KOPT-K1 (cell line): ENCODE measurements at regions not wholly inside any gene's neighbourhood (a gene's known extent, or its start where the extent isn't known, plus 50 kb on each side); places are given as distances from the start of the nearest gene placed in this dataset.
A peak's percentile ranks its signal among the peaks of the same experiment; 100 is the strongest.
"Not testable (repeated sequence)": the region's sequence is repeated elsewhere in the genome, so short reads cannot be mapped to it uniquely, and the experiment has no call there.

Experiments
- H3K27ac ChIP-seq: fragments of 200-600 bp; sonication (generic); 2 replicates; pipeline ENCODE4 v1.5.1; 2016; ENCODE audit warnings: antibody characterized with exemption, mild to moderate bottlenecking, low read depth, low read length; ENCODE audit not compliant: poor library complexity, severe bottlenecking
- H3K36me3 ChIP-seq: fragments of 200-600 bp; sonication (generic); 2 replicates; pipeline ENCODE4 v1.5.1; 2017; ENCODE audit warnings: antibody characterized with exemption, mild to moderate bottlenecking, low read length, moderate library complexity; ENCODE audit not compliant: insufficient read depth
- H3K9me3 ChIP-seq: fragments of 200-600 bp; sonication (generic); 2 replicates; pipeline ENCODE4 v1.5.1; 2017; ENCODE audit warnings: antibody characterized with exemption, low read length, mild to moderate bottlenecking; ENCODE audit not compliant: insufficient read depth, poor library complexity, severe bottlenecking

DNA sequence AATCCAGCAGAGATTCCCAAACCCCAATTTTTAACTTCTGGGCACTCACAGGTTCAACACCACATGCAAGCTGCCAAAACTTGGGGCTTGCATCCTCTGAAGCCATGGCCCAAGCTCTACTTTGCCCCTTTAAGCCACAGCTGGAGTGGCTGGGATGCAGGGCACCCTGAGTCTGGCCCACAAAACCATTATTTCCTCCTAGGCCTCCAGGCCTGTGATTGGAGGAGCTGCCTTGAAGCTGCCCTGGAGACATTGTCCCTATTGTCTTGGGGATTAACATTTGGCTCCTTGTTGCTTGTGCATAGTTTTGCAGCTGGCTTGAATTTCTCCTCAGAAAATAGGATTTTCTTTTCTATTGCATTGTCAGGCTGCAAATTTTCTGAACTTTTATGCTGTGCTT is 109.8 kb upstream of the RPRM start:
- H3K27ac ChIP-seq = no peak overlapping the region
- no peaks in the 10 kb centered on the region for H3K36me3 ChIP-seq
- H3K9me3 ChIP-seq = peaks cover 49% of the 10 kb centered on the region

DNA sequence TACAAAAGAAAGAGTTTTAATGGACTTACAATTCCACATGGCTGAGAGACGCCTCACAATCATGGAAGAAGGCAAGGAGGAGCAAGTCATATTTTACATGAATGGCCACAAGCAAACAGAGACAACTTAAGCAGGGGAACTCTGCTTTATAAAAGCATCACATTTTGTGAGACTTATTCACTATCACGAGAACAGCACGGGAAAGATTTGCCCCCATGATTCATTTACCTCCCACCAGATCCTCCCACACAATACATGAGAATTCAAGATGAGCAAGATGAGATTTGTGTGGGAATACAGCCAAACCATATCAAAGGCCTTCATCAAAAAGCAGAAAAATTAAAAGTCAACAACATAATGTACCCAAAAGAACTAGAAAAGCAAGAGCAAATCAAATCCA is 111.0 kb upstream of the RPRM start:
- Histone ChIP-seq H3K27ac (no peak overlapping the region), H3K36me3 (no peaks in the 10 kb centered on the region), H3K9me3 (peaks cover 45% of the 10 kb centered on the region)

DNA sequence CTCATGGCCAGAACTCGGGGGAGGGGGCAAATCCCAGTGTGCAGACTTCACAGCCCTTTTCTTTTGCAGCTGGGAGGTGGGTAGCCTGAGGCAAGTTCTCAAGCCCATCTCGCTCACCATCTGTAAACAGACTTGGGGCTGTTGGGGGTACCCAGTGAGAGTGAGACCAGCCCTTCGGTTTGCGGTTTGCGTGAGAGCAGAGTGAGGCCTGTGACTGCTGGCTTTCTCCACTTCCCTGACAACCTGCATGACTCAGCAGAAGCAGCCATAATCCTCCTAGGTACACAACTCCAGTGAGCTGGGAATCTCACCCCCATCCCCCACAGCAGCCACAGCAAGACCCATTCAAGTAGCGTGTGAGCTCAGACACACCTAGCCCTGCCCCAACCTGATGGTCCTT is 114.5 kb upstream of the RPRM start:
- peaks cover 33% of the 10 kb centered on the region for H3K9me3 ChIP-seq
- not testable (repeated sequence) for H3K27ac ChIP-seq, H3K36me3 ChIP-seq

DNA sequence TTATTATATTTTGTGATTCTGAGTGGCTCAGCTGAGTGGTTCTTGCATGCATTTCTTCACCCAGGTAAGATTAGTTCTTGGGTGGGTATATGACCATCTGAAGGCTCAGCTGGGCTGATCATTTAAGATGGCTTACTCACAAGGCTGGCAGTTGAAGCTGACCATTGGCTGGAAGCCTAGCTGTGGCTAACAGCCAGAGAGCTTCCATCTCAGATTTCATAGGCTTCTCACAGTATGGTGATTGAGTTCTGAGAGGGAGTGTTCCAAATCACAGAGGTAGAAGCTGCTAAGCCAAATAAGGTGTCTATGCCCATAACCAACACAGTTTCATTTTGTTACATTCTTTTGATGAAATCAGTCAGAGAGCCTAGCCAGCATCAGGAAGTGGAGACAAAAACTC is 117.4 kb upstream of the RPRM start:
- Histone ChIP-seq H3K36me3 (no peaks in the 10 kb centered on the region), H3K9me3 (peaks cover 13% of the 10 kb centered on the region), H3K27ac (no peak overlapping the region)

DNA sequence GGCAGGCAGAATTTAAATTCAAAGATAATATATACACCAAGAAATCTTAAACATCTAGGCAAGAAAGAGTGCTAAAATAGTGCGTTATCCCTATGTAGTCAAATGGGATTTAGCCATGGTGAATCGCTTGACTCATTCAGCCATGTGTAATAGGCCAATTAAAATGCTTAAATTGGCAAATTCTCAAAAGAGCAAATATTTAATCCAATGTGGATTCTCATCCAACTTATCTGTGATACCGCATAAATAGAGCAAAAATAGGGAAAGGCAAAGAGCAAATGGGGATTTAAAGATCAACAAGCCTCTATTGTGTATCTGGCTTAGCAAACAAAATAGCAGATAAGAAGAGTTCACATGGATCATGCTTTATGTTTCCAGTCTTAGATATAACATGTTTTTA is 123.2 kb upstream of the RPRM start:
- Histone ChIP-seq H3K9me3 (peaks cover 3% of the 10 kb centered on the region), H3K27ac (no peak overlapping the region), H3K36me3 (no peaks in the 10 kb centered on the region)

DNA sequence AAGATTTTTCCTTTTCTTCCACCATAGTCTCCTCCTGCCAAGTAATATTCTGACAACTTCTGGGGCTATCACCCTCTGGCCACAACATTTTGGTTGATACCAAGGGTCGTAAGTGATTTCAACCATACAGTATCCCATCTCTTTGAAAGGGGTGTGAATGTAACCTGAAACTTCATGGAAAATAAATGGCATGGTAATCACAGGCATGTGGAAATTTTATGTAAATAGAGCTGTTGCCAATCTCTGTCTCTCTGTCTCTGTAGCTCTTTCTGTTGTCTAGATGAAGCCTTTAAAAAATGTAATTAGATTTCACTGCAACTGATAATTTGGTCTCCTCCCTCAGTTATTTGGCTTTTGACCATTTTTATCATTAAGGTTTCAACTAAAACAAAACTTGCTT is 125.6 kb upstream of the RPRM start:
- H3K9me3 ChIP-seq = peaks cover 3% of the 10 kb centered on the region
- H3K27ac ChIP-seq = no peak overlapping the region
- no peaks in the 10 kb centered on the region for H3K36me3 ChIP-seq

DNA sequence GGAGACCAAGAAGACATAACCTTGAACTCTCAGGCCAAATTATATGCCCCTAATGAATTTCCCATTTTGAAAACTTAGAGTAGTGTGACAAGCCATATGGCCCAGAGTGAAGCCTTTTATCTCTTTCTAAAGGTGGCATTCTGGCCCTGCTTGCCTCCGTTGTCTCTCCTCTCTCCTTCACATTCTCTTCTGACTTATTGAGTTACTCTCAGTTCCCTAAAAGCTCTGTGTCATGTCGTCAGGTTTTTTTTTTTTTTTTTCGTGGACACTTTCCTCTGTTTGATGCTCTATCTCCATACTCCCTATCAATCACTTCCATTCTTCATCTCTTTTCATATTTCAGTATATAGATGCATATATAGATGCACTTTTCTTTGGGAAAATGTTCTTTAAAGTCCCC is 128.1 kb upstream of the RPRM start:
- no peaks in the 10 kb centered on the region for H3K36me3 ChIP-seq
- H3K9me3 ChIP-seq = peaks cover 3% of the 10 kb centered on the region
- no peak overlapping the region for H3K27ac ChIP-seq

DNA sequence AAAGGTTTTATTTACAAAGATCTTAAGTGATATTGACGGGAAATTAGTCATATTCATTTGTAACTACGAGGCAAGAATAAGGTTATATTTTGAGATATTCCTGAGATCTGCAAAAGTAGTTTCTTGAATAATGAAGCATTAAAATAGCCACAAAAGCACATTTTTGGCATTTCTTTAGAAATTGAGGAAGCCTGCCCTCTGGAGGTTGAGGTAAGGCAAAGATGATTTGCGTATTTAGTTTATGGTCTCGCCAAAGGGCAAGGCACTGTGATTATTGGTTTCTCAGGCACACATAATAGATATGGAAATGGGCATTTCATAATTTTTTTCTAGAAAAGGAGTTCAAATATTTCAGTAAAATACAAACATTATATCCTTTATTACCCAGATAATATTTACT is 143.7 kb upstream of the RPRM start:
- Histone ChIP-seq H3K27ac (no peak overlapping the region), H3K9me3 (peaks cover 33% of the 10 kb centered on the region), H3K36me3 (no peaks in the 10 kb centered on the region)

DNA sequence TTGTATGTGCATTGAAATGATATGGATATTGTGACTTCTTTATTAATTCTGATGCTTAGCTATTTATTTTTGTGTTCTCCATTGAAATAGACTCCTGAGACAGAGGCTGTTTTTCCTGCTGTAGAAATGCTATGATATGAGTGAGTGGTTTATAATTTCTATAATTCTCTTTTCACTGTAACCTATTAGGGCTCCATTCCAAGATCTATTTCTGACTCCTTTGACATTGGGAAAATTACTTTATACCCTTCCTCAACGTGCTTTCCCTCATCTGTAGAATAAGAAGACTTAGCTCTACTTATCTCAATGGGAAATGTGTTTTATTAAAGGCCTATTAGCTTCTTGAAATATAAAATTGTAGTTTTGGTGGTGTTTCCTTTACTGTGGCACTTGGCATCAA is 144.5 kb upstream of the RPRM start:
- Histone ChIP-seq H3K27ac (no peak overlapping the region), H3K36me3 (no peaks in the 10 kb centered on the region), H3K9me3 (peaks cover 27% of the 10 kb centered on the region)

DNA sequence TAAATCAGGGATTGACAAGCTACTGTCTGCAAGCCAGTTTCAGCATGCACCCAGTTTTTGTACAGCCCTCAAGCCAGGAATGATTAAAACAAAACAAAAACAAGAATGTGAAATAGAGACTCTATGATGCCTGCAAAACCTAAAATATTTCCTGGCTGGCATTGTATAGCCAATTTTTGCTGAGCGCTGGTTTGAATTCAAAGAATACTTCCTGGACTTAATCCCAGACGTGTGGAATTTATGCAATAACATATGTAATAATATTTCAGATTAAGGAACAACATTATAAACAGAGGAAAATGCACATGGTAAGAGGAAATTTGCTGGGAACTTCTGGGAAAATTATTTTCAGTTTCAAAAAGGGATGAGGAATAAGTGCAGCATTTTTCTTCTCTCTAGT is 148.1 kb upstream of the RPRM start:
- Histone ChIP-seq H3K36me3 (no peaks in the 10 kb centered on the region), H3K27ac (no peak overlapping the region), H3K9me3 (no peaks in the 10 kb centered on the region)

DNA sequence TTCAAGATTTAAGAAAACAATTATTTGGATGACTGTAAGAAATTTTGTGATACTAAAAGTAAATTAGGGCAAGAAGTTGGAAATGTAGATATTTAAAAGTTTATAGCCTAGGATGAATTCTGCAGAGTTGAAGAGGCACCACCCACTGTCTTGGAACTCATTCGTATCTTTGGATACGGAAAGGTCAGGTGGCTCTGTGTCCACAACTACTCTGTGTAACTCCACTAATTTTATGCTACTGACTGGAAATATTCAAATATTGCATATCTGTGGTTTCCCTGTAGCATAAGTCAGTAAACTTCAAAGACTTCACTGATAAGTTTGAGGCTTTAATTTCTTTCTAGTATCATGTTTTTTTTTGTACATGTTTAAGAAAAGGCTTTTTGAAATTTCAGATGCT is 156.9 kb upstream of the RPRM start:
- H3K9me3 ChIP-seq = peaks cover 33% of the 10 kb centered on the region
- H3K27ac ChIP-seq = peak overlapping the region; percentile 87
- H3K36me3 ChIP-seq = no peaks in the 10 kb centered on the region

DNA sequence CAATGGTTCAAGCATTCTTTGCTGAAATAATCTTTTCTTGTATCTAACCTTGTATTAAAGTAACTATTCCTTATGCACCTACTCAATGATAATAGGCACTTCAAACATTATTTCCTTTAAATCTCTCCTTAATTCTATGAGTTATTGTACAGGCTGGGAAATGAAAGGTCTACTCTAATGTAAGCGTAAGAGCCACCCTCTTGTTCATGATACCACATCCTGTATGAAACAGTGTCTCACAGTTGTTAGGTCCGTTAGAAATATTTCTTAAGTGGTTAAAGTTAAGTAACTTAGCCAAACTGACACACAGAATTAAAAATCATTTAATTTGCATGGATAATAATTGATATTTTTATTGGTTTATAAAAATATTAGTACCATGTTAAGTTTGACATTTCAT is 162.5 kb upstream of the RPRM start:
- peak overlapping the region; percentile 81 for H3K27ac ChIP-seq
- no peaks in the 10 kb centered on the region for H3K36me3 ChIP-seq
- peaks cover 33% of the 10 kb centered on the region for H3K9me3 ChIP-seq

DNA sequence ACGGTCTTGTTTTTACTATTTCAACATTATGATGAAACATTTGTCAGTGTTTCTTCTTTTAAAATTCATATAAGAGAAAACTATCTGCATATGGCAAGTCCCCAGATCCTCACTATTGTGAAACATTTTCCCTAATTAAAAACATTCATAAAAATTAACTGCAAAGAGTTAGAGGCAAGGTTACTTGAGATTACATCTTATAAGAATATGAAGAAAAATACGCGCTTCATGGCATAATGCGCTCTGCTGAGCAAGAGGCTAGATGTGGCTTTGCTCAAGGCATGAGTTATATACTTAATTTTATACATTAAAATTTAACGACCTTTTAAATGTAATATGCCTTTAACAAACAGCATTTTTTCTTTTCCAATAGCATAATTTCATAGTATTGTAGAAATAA is 166.4 kb upstream of the RPRM start:
- Histone ChIP-seq H3K9me3 (peaks cover 12% of the 10 kb centered on the region), H3K27ac (no peak overlapping the region), H3K36me3 (no peaks in the 10 kb centered on the region)

DNA sequence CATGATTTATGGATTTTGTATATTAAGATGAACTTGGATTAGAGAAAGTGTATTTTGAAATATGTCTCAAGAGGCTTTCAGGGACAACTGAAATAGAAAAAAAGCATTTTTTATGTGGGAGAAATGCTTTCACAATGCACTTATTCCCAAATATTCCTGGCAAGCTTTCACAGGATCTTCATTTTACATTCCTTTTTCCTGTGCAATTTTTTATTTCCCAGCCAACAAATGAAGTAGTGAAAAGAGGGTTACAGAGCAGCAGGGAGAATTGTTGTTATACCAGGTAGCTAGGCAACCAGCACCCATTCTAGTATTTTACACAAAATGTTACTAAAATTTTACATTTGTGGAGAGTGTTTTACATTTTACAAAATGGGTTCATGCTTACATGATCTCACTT is 167.0 kb upstream of the RPRM start:
- peaks cover 6% of the 10 kb centered on the region for H3K9me3 ChIP-seq
- H3K27ac ChIP-seq = no peak overlapping the region
- no peaks in the 10 kb centered on the region for H3K36me3 ChIP-seq

DNA sequence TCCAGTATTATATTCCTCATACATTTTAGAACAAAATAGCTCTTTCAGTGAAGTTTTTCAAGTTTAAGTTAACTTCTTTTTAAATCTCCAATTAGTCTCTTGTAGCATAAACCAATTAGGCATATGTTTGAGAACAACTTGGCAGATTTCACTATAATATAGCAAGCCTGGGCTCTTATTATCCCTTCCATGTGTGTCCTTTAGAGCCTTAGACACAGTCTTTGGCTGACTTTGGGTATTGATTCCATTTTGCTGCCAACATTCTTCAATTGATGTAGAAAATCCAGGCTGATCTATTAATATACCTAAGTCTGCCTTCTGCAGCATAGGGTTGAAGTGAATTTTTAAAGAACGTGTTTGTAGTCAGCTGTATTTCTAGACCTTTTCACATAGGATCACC is 179.1 kb upstream of the RPRM start:
- Histone ChIP-seq H3K27ac (no peak overlapping the region), H3K36me3 (no peaks in the 10 kb centered on the region), H3K9me3 (no peaks in the 10 kb centered on the region)

DNA sequence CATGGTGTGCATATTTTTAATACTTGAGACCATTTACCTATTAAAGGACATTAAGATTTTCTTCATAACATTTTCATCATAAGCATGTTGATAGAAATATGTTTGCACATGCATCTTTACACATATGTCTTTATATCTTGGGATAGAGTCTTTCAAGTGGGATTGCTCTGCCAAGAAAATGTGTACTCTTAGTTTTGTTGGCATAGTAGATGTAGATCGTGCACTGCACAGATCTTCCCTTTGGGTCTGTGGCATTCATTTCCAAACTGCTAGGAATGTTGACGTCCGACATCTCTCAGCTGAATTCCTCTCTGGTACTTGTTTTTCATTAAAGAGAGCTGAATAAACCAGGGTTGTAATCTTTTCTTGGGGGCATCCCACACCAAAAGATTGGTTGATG is 183.2 kb upstream of the RPRM start:
- no peaks in the 10 kb centered on the region for H3K36me3 ChIP-seq
- peaks cover 7% of the 10 kb centered on the region for H3K9me3 ChIP-seq
- no peak overlapping the region for H3K27ac ChIP-seq

DNA sequence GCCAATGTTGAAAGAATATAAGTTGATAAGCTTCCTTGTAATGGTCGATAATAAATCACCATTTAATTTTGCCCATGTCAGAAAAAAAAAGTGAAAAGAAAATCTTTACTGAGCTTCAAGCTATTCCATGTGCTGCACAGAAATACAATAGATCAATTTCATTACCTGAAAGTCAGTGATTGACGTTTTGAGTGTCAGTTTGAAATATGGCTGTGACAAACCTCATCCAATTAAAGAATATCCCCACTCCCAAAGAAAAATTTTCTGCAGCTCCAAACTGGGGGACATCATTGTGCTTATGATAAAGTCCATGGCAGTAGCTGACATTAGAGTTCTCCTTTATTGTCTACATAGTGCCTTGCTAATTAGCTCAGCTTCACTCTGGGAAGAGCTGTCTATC is 184.8 kb upstream of the RPRM start:
- Histone ChIP-seq H3K36me3 (no peaks in the 10 kb centered on the region), H3K27ac (no peak overlapping the region)

More for the DNA sequence above, 184.8 kb upstream of the RPRM start:
- peaks cover 7% of the 10 kb centered on the region for H3K9me3 ChIP-seq
